OCI-LY3 (cell line): ENCODE measurements at regions not wholly inside any gene's neighbourhood (a gene's known extent, or its start where the extent isn't known, plus 50 kb on each side); places are given as distances from the start of the nearest gene placed in this dataset.

Experiments
- EZH2phosphoT487 ChIP-seq: fragments of 200-600 bp; shearing (Covaris generic); IDR thresholded peaks from 2 replicates; pipeline ENCODE4 v1.6.1; 2018; ENCODE audit warnings: antibody characterized with exemption, mixed run types, low read depth
- TF ChIP-seq, protein P1 (sequence below): fragments of 200-600, 300-600 bp; sonication (generic); IDR thresholded peaks from 2 replicates; pipeline ENCODE4 v1.5.1; 2014; ENCODE audit warnings: antibody characterized with exemption, low read length, low read depth

- TF ChIP-seq, protein P1, sequence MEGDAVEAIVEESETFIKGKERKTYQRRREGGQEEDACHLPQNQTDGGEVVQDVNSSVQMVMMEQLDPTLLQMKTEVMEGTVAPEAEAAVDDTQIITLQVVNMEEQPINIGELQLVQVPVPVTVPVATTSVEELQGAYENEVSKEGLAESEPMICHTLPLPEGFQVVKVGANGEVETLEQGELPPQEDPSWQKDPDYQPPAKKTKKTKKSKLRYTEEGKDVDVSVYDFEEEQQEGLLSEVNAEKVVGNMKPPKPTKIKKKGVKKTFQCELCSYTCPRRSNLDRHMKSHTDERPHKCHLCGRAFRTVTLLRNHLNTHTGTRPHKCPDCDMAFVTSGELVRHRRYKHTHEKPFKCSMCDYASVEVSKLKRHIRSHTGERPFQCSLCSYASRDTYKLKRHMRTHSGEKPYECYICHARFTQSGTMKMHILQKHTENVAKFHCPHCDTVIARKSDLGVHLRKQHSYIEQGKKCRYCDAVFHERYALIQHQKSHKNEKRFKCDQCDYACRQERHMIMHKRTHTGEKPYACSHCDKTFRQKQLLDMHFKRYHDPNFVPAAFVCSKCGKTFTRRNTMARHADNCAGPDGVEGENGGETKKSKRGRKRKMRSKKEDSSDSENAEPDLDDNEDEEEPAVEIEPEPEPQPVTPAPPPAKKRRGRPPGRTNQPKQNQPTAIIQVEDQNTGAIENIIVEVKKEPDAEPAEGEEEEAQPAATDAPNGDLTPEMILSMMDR = no peak
- TF ChIP-seq EZH2phosphoT487 = no peak
Observed at GRCh38 chrX:10314530-10315104, 157.8 kb downstream of the CLCN4 start.
